Neural cell (in vitro differentiated cells): ENCODE measurements at regions not wholly inside any gene's neighbourhood (a gene's known extent, or its start where the extent isn't known, plus 50 kb on each side); places are given as distances from the start of the nearest gene placed in this dataset.

Source experiments
- H2AFZ ChIP-seq: fragments of 200-600, 300-800 bp; sonication (generic), shearing (Covaris generic); 2 replicates; pipeline ENCODE4 v1.6.0; 2014; ENCODE audit warnings: low read depth, mild to moderate bottlenecking, antibody characterized with exemption, low read length, moderate library complexity
- H3F3A ChIP-seq: fragments of 200-600 bp; shearing (Covaris generic); 2 replicates; pipeline ENCODE4 v1.6.1; 2016; ENCODE audit warnings: mild to moderate bottlenecking, moderate library complexity, mixed read lengths, antibody characterized with exemption, low read length; ENCODE audit not compliant: insufficient read depth, poor library complexity, severe bottlenecking
- H3K27ac ChIP-seq: fragments of 200-600, 300-800 bp; sonication (generic), shearing (Covaris generic); 2 replicates; pipeline ENCODE4 v1.5.1; 2014; ENCODE audit warnings: mild to moderate bottlenecking, low read length, moderate library complexity
- H3K27me3 ChIP-seq: fragments of 300-800, 200-600 bp; sonication (generic), shearing (Covaris generic); 2 replicates; pipeline ENCODE4 v1.6.0; 2014; ENCODE audit warnings: mild to moderate bottlenecking, low read depth, low read length, moderate library complexity; ENCODE audit not compliant: insufficient read depth
- H3K36me3 ChIP-seq: fragments of 300-800, 200-600 bp; sonication (generic), shearing (Covaris generic); 2 replicates; pipeline ENCODE4 v1.5.1; 2014; ENCODE audit warnings: mild to moderate bottlenecking, antibody characterized with exemption, low read length, moderate library complexity; ENCODE audit not compliant: insufficient read depth
- H3K4me2 ChIP-seq: fragments of 300-800, 200-600 bp; sonication (generic), shearing (Covaris generic); 2 replicates; pipeline ENCODE4 v1.6.0; 2014; ENCODE audit warnings: mild to moderate bottlenecking, low read length
- H3K4me3 ChIP-seq: fragments of 300-800, 200-600 bp; sonication (generic), shearing (Covaris generic); 2 replicates; pipeline ENCODE4 v1.5.1; 2014; ENCODE audit warnings: mild to moderate bottlenecking, low read length, moderate library complexity
- H3K79me2 ChIP-seq: fragments of 200-600 bp; shearing (Covaris generic); replicated peaks from 2 replicates; pipeline ENCODE4 v1.6.0; 2014; ENCODE audit warnings: mild to moderate bottlenecking, low read length, moderate library complexity; ENCODE audit not compliant: insufficient read depth
- H3K9ac ChIP-seq: fragments of 300-800, 200-600 bp; sonication (generic), shearing (Covaris generic); 2 replicates; pipeline ENCODE4 v1.6.1; 2016; ENCODE audit warnings: mild to moderate bottlenecking, low read length, mixed read lengths
- H3K9me2 ChIP-seq: fragments of 200-600 bp; shearing (Covaris generic); 2 replicates; pipeline ENCODE4 v1.6.1; 2016; ENCODE audit warnings: mild to moderate bottlenecking, low read length, mixed read lengths; ENCODE audit not compliant: insufficient read depth
- H3K9me3 ChIP-seq: fragments of 200-600, 300-800 bp; sonication (generic), shearing (Covaris generic); 2 replicates; pipeline ENCODE4 v1.6.1; 2016; ENCODE audit warnings: mild to moderate bottlenecking, mixed run types, low read length, moderate library complexity, mixed read lengths
- H4K20me1 ChIP-seq: fragments of 200-600 bp; shearing (Covaris generic); 2 replicates; pipeline ENCODE4 v1.6.1; 2016; ENCODE audit warnings: mild to moderate bottlenecking, mixed run types; ENCODE audit not compliant: insufficient read depth
- EP300 ChIP-seq: fragments of 450-650 bp; conservative IDR thresholded peaks from 2 replicates; pipeline ENCODE4 v1.6.1; 2014; ENCODE audit warnings: antibody characterized with exemption, mild to moderate bottlenecking, moderate library complexity; ENCODE audit not compliant: poor library complexity, severe bottlenecking
- EZH2 ChIP-seq: fragments of 200-600, 300-800 bp; shearing (Covaris generic), sonication (generic); IDR thresholded peaks from 2 replicates; pipeline ENCODE4 v1.6.1; 2014; ENCODE audit warnings: antibody characterized with exemption, low read length, borderline replicate concordance, mild to moderate bottlenecking; ENCODE audit not compliant: insufficient read depth, poor library complexity, severe bottlenecking
- MXI1 ChIP-seq: fragments of 450-650 bp; conservative IDR thresholded peaks from 2 replicates; pipeline ENCODE4 v1.6.1; 2014; ENCODE audit warnings: antibody characterized with exemption, mild to moderate bottlenecking; ENCODE audit not compliant: poor library complexity, severe bottlenecking
- POLR2AphosphoS5 ChIP-seq: IDR thresholded peaks from 2 replicates; pipeline ENCODE4 v1.6.1; 2012
- RAD21 ChIP-seq: fragments of 450-650 bp; conservative IDR thresholded peaks from 2 replicates; pipeline ENCODE4 v1.6.1; 2014; ENCODE audit warnings: antibody characterized with exemption, mild to moderate bottlenecking, moderate library complexity
- SMC3 ChIP-seq: fragments of 450-650 bp; conservative IDR thresholded peaks from 2 replicates; pipeline ENCODE4 v1.6.1; 2014; ENCODE audit warnings: antibody characterized with exemption, mild to moderate bottlenecking, moderate library complexity; ENCODE audit not compliant: poor library complexity
- TAF1 ChIP-seq: IDR thresholded peaks from 2 replicates; pipeline ENCODE4 v1.6.1; 2012; ENCODE audit warnings: low read depth
- TF ChIP-seq, protein P1 (sequence below): IDR thresholded peaks from 2 replicates; pipeline ENCODE4 v1.6.1; 2012; ENCODE audit warnings: borderline replicate concordance
- TF ChIP-seq, protein P2 (sequence below): fragments of 450-650 bp; IDR thresholded peaks from 2 replicates; pipeline ENCODE4 v1.5.1; 2014; ENCODE audit warnings: antibody characterized with exemption, mild to moderate bottlenecking, moderate library complexity; ENCODE audit not compliant: poor library complexity, severe bottlenecking

DNA sequence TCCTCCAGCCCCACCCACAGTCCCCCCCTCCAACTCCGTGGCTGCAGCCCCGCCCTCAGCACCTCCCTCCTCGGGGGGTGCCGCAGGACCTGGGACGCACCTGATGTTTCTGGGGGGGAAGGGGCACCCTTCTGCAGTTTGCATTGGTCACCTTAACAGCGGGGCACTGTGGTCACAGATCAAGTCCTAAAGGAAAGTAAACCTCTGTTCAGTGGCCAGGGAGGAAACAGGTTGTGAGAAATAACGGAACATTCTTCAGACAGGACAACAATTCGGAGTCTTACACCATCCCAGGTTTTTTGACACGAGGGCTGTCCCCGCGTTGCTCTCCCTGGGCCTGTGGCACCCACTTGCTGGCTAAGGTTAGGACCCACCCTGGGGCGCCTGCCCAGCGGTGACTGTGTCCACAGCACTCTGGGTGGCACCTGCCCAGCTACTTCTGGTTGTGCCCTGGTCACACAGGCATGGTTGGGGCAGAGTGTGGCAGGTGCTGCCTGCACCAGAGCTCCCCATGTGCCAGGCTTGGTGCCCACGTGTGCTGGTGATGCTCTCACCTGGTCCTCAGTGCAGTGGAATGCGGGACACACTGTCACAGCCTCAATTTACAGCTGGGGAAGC lies 93.5 kb upstream of the OTOS start:
- H3K4me3 ChIP-seq, result no peak overlapping the region
- no peak overlapping the region for H2AFZ ChIP-seq
- no peaks in the 10 kb centered on the region for H3K27me3 ChIP-seq
- H3K79me2 ChIP-seq, result no peaks in the 10 kb centered on the region
- no peaks in the 10 kb centered on the region for H3K9me2 ChIP-seq
- no peaks in the 10 kb centered on the region for H4K20me1 ChIP-seq
- H3K27ac ChIP-seq, result no peak overlapping the region
- peaks cover 5% of the 10 kb centered on the region for H3K9me3 ChIP-seq
- H3K36me3 ChIP-seq, result no peaks in the 10 kb centered on the region
- TF ChIP-seq MXI1 (no peak), POLR2AphosphoS5 (no peak), TAF1 (no peak), SMC3 (no peak), RAD21 (no peak), EZH2 (no peak), EP300 (no peak)
- TF ChIP-seq, protein P1, sequence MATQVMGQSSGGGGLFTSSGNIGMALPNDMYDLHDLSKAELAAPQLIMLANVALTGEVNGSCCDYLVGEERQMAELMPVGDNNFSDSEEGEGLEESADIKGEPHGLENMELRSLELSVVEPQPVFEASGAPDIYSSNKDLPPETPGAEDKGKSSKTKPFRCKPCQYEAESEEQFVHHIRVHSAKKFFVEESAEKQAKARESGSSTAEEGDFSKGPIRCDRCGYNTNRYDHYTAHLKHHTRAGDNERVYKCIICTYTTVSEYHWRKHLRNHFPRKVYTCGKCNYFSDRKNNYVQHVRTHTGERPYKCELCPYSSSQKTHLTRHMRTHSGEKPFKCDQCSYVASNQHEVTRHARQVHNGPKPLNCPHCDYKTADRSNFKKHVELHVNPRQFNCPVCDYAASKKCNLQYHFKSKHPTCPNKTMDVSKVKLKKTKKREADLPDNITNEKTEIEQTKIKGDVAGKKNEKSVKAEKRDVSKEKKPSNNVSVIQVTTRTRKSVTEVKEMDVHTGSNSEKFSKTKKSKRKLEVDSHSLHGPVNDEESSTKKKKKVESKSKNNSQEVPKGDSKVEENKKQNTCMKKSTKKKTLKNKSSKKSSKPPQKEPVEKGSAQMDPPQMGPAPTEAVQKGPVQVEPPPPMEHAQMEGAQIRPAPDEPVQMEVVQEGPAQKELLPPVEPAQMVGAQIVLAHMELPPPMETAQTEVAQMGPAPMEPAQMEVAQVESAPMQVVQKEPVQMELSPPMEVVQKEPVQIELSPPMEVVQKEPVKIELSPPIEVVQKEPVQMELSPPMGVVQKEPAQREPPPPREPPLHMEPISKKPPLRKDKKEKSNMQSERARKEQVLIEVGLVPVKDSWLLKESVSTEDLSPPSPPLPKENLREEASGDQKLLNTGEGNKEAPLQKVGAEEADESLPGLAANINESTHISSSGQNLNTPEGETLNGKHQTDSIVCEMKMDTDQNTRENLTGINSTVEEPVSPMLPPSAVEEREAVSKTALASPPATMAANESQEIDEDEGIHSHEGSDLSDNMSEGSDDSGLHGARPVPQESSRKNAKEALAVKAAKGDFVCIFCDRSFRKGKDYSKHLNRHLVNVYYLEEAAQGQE, result no peak
- TF ChIP-seq, protein P2, sequence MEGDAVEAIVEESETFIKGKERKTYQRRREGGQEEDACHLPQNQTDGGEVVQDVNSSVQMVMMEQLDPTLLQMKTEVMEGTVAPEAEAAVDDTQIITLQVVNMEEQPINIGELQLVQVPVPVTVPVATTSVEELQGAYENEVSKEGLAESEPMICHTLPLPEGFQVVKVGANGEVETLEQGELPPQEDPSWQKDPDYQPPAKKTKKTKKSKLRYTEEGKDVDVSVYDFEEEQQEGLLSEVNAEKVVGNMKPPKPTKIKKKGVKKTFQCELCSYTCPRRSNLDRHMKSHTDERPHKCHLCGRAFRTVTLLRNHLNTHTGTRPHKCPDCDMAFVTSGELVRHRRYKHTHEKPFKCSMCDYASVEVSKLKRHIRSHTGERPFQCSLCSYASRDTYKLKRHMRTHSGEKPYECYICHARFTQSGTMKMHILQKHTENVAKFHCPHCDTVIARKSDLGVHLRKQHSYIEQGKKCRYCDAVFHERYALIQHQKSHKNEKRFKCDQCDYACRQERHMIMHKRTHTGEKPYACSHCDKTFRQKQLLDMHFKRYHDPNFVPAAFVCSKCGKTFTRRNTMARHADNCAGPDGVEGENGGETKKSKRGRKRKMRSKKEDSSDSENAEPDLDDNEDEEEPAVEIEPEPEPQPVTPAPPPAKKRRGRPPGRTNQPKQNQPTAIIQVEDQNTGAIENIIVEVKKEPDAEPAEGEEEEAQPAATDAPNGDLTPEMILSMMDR, result no peak
- H3F3A ChIP-seq, result no peaks in the 10 kb centered on the region
- no peak overlapping the region for H3K9ac ChIP-seq
- H3K4me2 ChIP-seq, result no peak overlapping the region

DNA sequence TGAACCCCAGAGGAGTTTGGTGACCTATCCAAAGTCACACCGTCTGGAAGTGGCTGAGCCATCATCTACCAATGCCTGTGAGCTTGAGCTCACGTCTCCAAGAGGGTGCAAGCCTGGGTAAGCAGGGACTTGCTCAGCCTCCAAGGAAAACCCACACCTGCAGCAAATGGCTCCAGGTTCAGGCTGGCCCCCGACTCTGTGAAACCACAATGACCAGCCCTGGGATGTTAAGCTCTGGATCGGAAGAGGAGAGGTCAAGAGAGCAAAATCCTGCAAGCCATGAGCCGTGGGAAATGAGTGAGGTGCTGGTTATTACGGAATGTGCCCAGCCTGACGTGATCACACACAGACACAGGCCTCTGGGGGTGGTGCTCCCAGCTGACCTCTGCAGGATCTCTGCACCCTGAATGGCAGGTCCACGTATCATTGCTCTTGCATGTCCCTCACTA lies 94.1 kb upstream of the OTOS start:
- Histone ChIP-seq H3K9me2 (no peaks in the 10 kb centered on the region), H3K9ac (no peak overlapping the region), H2AFZ (no peak overlapping the region), H3K36me3 (no peaks in the 10 kb centered on the region), H3F3A (no peaks in the 10 kb centered on the region), H3K9me3 (peaks cover 3% of the 10 kb centered on the region), H4K20me1 (no peaks in the 10 kb centered on the region), H3K4me2 (no peak overlapping the region), H3K79me2 (no peaks in the 10 kb centered on the region), H3K27ac (no peak overlapping the region), H3K27me3 (no peaks in the 10 kb centered on the region), H3K4me3 (no peak overlapping the region)
- TF ChIP-seq EP300, result no peak
- no peak for TF ChIP-seq RAD21
- TF ChIP-seq SMC3, result no peak
- no peak for TF ChIP-seq TAF1
- TF ChIP-seq, protein P2, result no peak
- TF ChIP-seq, protein P1, result no peak
- no peak for TF ChIP-seq EZH2
- TF ChIP-seq MXI1, result no peak
- no peak for TF ChIP-seq POLR2AphosphoS5
